GM21825 (cell line): ENCODE measurements at regions not wholly inside any gene's neighbourhood (a gene's known extent, or its start where the extent isn't known, plus 50 kb on each side); places are given as distances from the start of the nearest gene placed in this dataset.

Source experiments
- ATAC-seq: cut with Tn5 transposase; IDR thresholded peaks from one replicate; pipeline ENCODE4 v1.9.1; 2021; ENCODE audit warnings: mild to moderate bottlenecking, moderate library complexity; ENCODE audit not compliant: unreplicated experiment

DNA sequence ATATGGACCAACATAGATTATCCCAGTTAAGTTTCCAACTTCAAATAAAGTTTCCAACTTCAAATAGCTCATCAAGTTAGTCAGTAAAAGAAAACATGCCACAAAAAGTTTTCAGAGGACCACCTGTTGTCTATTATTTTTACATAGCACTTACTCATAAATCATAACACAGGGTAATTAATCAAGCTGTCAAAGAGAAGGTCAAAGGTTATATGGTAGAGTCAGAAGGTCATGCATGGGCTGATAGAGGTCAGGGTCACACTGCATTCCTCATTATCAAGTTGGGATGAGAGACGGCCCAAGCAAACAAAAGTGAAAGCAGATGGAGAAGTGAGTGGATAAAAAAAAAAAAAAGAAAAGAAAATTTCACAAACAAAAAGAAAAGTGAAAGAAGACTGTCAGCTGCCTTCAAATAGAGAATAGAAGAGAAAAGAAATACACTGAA is 145.5 kb upstream of the POU5F2 start:
- no peak for ATAC-seq

- no peak for ATAC-seq
Observed at GRCh38 chr5:93886098-93886806, 144.9 kb upstream of the POU5F2 start.

DNA sequence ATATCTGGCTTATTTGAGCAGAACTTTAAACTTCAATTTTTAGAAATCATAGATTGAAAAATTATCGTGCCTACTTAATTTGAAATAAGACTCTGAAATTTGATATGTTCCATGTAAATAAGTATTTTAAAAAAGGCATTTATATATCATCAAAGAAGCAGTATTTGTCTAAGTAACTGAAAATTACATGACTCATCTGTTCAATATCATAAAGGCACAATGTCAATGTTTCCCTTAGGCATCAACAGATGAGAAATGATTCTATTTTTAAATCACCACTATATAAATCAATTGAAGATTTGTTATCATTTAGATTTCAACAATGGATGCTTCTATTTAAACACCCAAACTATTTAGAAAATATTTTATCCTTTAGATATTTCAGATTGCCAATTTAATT is 142.9 kb upstream of the POU5F2 start:
- ATAC-seq = no peak

GRCh38 chr5:93883459-93883858 is 142.1 kb upstream of the POU5F2 start:
- no peak for ATAC-seq

DNA sequence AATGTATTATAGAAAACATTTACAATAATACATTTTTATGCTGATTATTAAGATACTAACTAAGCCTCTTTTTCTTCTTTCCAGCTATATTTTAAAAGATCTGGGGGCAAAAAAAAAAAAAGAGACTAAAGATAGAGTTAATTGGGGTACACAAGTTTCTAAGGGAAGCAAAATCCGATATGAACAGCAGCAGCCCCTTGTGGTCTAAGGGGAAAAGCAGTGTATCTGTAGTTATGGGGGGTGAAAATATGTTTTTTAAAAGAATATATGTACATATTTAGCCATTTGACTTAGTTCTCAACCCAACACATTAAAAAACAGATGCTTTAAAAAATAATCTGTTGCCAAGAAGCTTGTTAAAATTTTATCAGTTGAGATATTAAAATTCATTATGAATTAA is 134.3 kb upstream of the POU5F2 start:
- ATAC-seq = no peak

GRCh38 chr5:93874491-93874890 is 133.1 kb upstream of the POU5F2 start:
- peak; percentile 74 for ATAC-seq

DNA sequence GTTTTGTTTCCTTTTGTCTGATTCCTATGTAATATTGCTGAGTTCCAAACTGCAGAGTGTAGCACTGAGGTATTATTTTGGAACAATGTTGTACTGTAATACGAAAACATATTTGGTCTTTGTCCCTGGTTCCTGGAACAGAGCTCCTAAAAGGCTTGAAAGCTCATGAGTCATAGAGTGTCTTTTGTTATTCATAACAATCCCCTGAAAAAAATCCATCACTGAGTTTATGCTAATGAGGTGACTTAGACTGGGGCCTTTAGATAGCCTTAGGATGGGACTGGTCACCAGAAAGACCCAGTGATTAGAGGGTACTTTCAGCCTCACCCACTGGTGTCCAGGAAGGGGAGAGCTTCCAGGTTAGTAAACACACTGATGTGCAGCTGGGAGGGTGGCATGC is 132.7 kb upstream of the POU5F2 start:
- peak; percentile 76 for ATAC-seq

- no peak for ATAC-seq
Observed at GRCh38 chr5:93873211-93873736, 131.9 kb upstream of the POU5F2 start.

DNA sequence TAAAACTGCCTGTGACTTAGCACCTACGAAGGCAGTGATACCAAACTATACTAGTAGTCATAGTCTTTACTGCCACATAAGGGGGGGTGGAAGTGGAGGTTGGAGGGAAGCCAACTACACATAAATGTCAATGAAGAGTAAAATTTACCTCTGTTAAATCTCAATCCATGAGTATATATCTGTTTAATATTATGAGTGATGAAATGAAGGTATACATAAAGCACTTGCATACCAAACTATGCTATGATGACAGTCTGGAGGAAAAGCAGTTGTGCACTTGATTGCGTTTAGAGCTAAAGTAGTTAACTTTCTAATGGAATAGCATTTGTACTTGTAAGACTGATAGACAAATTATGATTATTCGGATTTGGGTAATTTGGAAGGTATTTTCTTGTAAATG is 129.2 kb upstream of the POU5F2 start:
- no peak for ATAC-seq

DNA sequence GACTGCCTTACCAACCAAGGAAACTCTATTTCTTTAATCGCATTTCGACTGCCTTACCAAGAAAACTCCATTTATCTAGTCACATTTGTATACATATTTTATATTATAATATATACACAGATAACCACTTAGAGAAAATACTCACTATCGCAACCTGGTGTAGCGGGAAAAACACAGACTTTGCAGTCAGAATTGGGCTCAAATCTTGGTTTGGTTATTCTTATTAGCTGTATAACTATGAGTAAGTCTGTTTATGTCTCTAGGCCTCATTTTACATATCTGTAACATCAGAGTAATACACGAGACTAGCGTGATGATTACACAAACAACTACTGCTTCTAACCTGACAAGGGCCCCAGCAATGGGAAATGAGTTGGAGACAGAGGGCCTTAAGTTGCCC is 127.5 kb upstream of the POU5F2 start:
- ATAC-seq = no peak

DNA sequence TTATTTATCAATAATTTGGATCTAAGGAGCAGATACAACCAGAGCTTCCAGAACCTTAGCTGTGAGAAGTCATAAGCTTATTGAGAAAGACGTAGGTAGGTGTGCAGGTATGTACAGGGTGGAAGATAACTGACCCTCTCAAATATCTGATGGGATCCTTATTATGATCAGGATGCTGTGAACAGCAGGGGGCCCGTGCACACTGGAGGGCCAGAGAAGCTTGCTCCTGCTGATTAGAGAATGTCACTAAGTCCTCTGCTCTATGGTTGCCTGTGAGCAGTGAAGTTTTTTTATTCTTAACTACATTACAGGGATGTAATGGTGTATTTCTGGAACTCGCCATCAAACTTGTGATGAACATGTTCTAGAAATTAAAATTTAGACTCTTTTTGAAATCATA is 108.9 kb upstream of the POU5F2 start:
- no peak for ATAC-seq

DNA sequence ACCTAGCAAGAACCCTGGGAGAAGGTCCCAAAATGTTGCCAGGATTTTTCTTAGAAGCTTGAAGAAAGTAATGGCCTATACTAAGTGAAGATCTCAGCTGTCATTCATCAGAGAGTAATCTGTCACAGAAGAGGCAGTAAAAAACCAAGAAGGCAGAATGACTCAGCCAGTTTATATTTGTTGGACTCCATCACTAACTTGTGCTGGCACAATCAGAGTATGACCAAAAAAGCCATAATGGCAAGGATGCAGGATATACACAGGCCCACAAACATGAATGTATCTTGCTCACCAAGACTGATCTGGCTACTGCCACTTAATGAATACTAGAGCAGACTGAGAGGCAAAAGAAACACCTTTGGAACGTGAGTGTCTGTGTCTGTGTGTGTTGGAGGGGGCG is 104.0 kb upstream of the POU5F2 start:
- ATAC-seq = no peak

DNA sequence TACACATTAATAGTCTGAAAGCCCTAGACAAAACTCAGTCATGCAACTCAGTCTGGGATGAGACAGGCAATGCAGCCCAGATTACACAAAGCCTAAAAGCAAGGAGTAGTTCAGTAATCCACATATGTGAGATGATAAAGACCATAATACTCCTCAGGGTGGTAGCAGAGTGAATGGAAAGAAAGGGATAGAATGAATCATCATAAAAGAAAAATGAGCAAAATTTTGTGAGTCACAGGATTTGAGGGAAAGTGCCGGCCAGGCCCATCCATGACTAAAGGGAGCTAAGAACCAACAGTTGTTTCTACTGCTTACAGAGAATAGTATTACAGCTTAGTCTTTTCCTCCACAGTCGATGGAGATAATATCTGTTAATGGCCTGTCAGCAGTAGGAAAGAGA is 90.0 kb upstream of the POU5F2 start:
- no peak for ATAC-seq

GRCh38 chr5:93830893-93831292 is 89.5 kb upstream of the POU5F2 start:
- no peak for ATAC-seq

DNA sequence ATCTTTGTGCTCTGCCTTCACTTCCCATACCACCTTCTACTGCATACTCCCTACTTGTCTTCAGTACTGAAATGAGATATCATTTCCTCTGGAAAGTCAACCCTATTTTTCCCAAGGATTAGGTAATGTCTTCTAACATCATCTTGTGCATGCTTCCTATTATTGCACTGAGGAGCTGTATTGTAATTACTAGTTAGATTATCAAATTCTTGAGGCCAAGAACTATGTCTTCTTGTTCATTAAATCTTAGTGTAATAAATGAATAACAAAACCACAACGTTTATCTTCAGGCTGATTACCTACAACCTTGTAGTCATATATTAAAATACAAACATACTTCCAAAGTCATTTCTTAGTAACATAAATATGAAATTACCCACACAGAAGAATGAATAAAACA is 87.9 kb upstream of the POU5F2 start:
- ATAC-seq = no peak

DNA sequence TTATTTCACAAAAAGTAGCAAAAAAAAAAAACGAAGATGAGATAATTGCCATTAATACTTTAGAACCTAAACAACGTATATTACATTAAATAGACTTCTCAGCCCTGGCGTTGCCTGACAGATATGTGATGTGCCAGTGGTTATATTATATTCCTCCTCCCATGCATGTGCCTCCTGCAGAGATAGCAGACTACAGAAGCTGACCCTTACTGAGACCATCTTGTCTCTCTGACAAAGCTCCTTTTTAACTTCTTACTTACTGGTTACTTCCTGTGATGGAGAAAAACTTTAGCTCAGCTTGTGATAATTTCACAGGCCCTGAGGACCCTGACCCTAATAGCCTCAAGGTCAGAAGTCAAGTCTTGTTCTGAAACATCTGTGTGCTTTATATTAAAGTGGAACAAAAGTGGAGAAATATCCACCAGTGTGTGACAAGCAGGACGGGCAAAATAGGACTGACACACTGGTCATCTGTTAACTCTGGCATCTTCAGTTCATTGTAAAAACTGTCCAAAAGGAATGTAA is 80.6 kb upstream of the POU5F2 start:
- ATAC-seq = no peak

- ATAC-seq = no peak
Observed at GRCh38 chr5:93819668-93820067, 78.3 kb upstream of the POU5F2 start.

- no peak for ATAC-seq
Observed at GRCh38 chr5:93810780-93811179, 69.4 kb upstream of the POU5F2 start.

DNA sequence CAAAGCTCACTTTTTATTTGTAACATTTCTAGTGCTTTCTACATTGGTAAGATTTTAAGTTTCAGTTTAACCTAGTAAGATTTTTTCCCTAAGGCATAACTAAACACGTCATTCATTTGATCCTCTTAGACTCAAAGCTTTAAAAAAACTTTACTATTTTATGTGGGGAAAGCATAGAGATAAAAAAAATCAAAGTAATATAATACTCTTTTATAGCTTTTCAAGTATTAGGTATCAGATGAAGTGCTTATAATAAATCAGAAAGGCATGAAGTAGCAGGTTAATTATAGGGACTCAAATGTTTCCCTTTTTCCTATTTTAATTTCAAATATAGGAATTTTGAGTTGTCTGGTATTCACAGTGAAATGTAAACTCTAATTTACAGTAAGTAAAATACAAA is 68.0 kb upstream of the POU5F2 start:
- ATAC-seq = no peak

GRCh38 chr5:93807846-93808245 is 66.4 kb upstream of the POU5F2 start:
- ATAC-seq = no peak

GRCh38 chr5:93805616-93806379 is 64.4 kb upstream of the POU5F2 start:
- no peak for ATAC-seq
